IMR-90 (cell line): ENCODE measurements at regions not wholly inside any gene's neighbourhood (a gene's known extent, or its start where the extent isn't known, plus 50 kb on each side); places are given as distances from the start of the nearest gene placed in this dataset.

Experiments
- ATAC-seq: fragments of 200-7000 bp; cut with Tn5 transposase; 2 replicates; pipeline ENCODE4 v1.9.1; 2020; ENCODE audit warnings: low read depth, mild to moderate bottlenecking, moderate library complexity
- BruUV-seq: library from RNA; stranded (reverse); fragments of 400-500 nt; replicated peaks from 2 replicates; lab custom pipeline; 2021; lab: Mats Ljungman, UMichigan
- CTCF ChIA-PET: fragments of 300-600 bp; formaldehyde crosslinking; extraction: SDS; loops from one replicate; lab custom pipeline; 2021; ENCODE audit warnings: antibody characterized with exemption; lab: Yijun Ruan, JAX
- POLR2A ChIA-PET: fragments of 300-600 bp; sonication (Branson Sonifier 250); formaldehyde crosslinking; loops from one replicate; lab custom pipeline; 2022; ENCODE audit warnings: antibody characterized with exemption; ENCODE audit not compliant: unreplicated experiment; lab: Charles Lee
- DNase-seq: peaks from one replicate; pipeline ENCODE4 v3.0.0; 2013
- H2AFZ ChIP-seq: replicated peaks from 2 replicates; pipeline ENCODE3; 2013; ENCODE audit warnings: low read length, mild to moderate bottlenecking; ENCODE audit not compliant: poor library complexity
- H2AK5ac ChIP-seq: 2 replicates; pipeline ENCODE4 v1.6.1; 2013; ENCODE audit warnings: low read depth, low read length, inconsistent platforms
- H2AK9ac ChIP-seq: replicated peaks from 2 replicates; pipeline ENCODE3; 2013; ENCODE audit warnings: mild to moderate bottlenecking, low read depth, low read length, moderate library complexity; ENCODE audit not compliant: poor library complexity
- H2BK120ac ChIP-seq: 2 replicates; pipeline ENCODE4 v1.6.1; 2013; ENCODE audit warnings: low read depth, low read length, inconsistent platforms
- H2BK15ac ChIP-seq: 3 replicates; pipeline ENCODE4 v1.6.1; 2013; ENCODE audit warnings: low read depth, low read length, inconsistent platforms
- H2BK20ac ChIP-seq: 2 replicates; pipeline ENCODE4 v1.6.1; 2013; ENCODE audit warnings: low read depth, mild to moderate bottlenecking, inconsistent platforms, low read length, moderate library complexity
- H2BK5ac ChIP-seq: 2 replicates; pipeline ENCODE4 v1.6.1; 2013; ENCODE audit warnings: mild to moderate bottlenecking, low read depth, low read length, inconsistent platforms; ENCODE audit not compliant: poor library complexity, severe bottlenecking
- H3K14ac ChIP-seq: replicated peaks from 2 replicates; pipeline ENCODE4 v1.6.1; 2013; ENCODE audit warnings: low read depth, low read length, inconsistent platforms
- H3K18ac ChIP-seq: 2 replicates; pipeline ENCODE4 v1.6.1; 2013; ENCODE audit warnings: low read depth, low read length, control low read depth
- H3K23ac ChIP-seq: 2 replicates; pipeline ENCODE4 v1.6.1; 2013; ENCODE audit warnings: low read depth, low read length, inconsistent platforms
- H3K27ac ChIP-seq: 2 replicates; pipeline ENCODE4 v1.5.1; 2013; ENCODE audit warnings: mild to moderate bottlenecking, control low read depth, low read length; ENCODE audit not compliant: insufficient read depth
- H3K27me3 ChIP-seq: 2 replicates; pipeline ENCODE4 v1.6.1; 2013; ENCODE audit warnings: low read length; ENCODE audit not compliant: control insufficient read depth, insufficient read depth
- H3K36me3 ChIP-seq: 2 replicates; pipeline ENCODE4 v1.6.1; 2013; ENCODE audit warnings: low read length, mixed read lengths; ENCODE audit not compliant: control insufficient read depth, insufficient read depth
- H3K4ac ChIP-seq: 2 replicates; pipeline ENCODE4 v1.6.1; 2013; ENCODE audit warnings: low read depth, low read length, inconsistent platforms
- H3K4me1 ChIP-seq: 2 replicates; pipeline ENCODE4 v1.6.1; 2013; ENCODE audit warnings: low read length, mixed read lengths; ENCODE audit not compliant: control insufficient read depth, insufficient read depth
- H3K4me2 ChIP-seq: 2 replicates; pipeline ENCODE4 v1.6.1; 2013; ENCODE audit warnings: low read depth, mild to moderate bottlenecking, control low read depth, low read length, moderate library complexity
- H3K4me3 ChIP-seq: 2 replicates; pipeline ENCODE4 v1.5.1; 2013; ENCODE audit warnings: low read depth, mild to moderate bottlenecking, control low read depth, low read length, moderate library complexity; ENCODE audit not compliant: insufficient read depth
- H3K56ac ChIP-seq: 2 replicates; pipeline ENCODE4 v1.6.1; 2013; ENCODE audit warnings: low read length, inconsistent platforms; ENCODE audit not compliant: insufficient read depth; ENCODE audit errors: extremely low read depth
- H3K79me1 ChIP-seq, 2 experiments: 2 replicates each; pipeline ENCODE4 v1.6.1; 2013; ENCODE audit warnings: low read length in 2 of 2, inconsistent platforms in 1 of 2, low read depth in 1 of 2
- H3K9ac ChIP-seq: 2 replicates; pipeline ENCODE4 v1.6.1; 2013; ENCODE audit warnings: low read depth, low read length, control low read depth
- H3K9me1 ChIP-seq: 2 replicates; pipeline ENCODE4 v1.6.1; 2013; ENCODE audit warnings: low read length, inconsistent platforms; ENCODE audit not compliant: insufficient read depth
- H3K9me3 ChIP-seq: 2 replicates; pipeline ENCODE4 v1.6.1; 2013; ENCODE audit warnings: low read length; ENCODE audit not compliant: control insufficient read depth, insufficient read depth
- H4K20me1 ChIP-seq: 2 replicates; pipeline ENCODE4 v1.6.1; 2013; ENCODE audit warnings: low read length, inconsistent platforms; ENCODE audit not compliant: insufficient read depth
- H4K5ac ChIP-seq: 2 replicates; pipeline ENCODE4 v1.6.1; 2013; ENCODE audit warnings: mild to moderate bottlenecking, low read depth, low read length, control low read depth
- H4K8ac ChIP-seq, 2 experiments: 2 replicates each; pipeline ENCODE4 v1.6.1; 2013; ENCODE audit warnings: low read depth in 2 of 2, low read length in 2 of 2, control low read depth in 1 of 2, inconsistent platforms in 1 of 2
- H4K91ac ChIP-seq: 2 replicates; pipeline ENCODE4 v1.6.1; 2013; ENCODE audit warnings: low read depth, low read length, inconsistent platforms; ENCODE audit not compliant: insufficient read depth
- BHLHE40 ChIP-seq: fragments of 150-350 bp; IDR thresholded peaks from 2 replicates; pipeline ENCODE4 v1.6.1; 2016; ENCODE audit warnings: mild to moderate bottlenecking, low read depth, low read length
- CEBPB ChIP-seq: IDR thresholded peaks from 2 replicates; pipeline ENCODE4 v1.6.1; 2012; ENCODE audit warnings: low read depth, low read length, improper control_type of control experiment
- CHD1 ChIP-seq: IDR thresholded peaks from 2 replicates; pipeline ENCODE4 v1.6.1; 2012; ENCODE audit warnings: low read depth, low read length, improper control_type of control experiment
- CTCF ChIP-seq: conservative IDR thresholded peaks from 2 replicates; pipeline ENCODE4 v1.5.1; 2012; ENCODE audit warnings: mild to moderate bottlenecking, low read depth, low read length, improper control_type of control experiment
- ELK1 ChIP-seq: fragments of 150-350 bp; IDR thresholded peaks from 2 replicates; pipeline ENCODE4 v1.6.1; 2016; ENCODE audit warnings: low read depth, mild to moderate bottlenecking, low read length, moderate library complexity, borderline replicate concordance
- FOS ChIP-seq: fragments of 150-350 bp; IDR thresholded peaks from 2 replicates; pipeline ENCODE4 v1.6.1; 2016; ENCODE audit warnings: low read depth, low read length
- MAFK ChIP-seq: IDR thresholded peaks from 2 replicates; pipeline ENCODE4 v1.6.1; 2012; ENCODE audit warnings: low read depth, low read length, improper control_type of control experiment
- MAZ ChIP-seq: IDR thresholded peaks from 2 replicates; pipeline ENCODE4 v1.6.1; 2012; ENCODE audit warnings: low read depth, mild to moderate bottlenecking, low read length, improper control_type of control experiment, moderate library complexity, borderline replicate concordance
- MXI1 ChIP-seq: IDR thresholded peaks from 2 replicates; pipeline ENCODE4 v1.6.1; 2012; ENCODE audit warnings: low read depth, mild to moderate bottlenecking, low read length, moderate library complexity, borderline replicate concordance
- NFE2L2 ChIP-seq: fragments of 150-350 bp; IDR thresholded peaks from 2 replicates; pipeline ENCODE4 v1.6.1; 2016; ENCODE audit warnings: low read depth, mild to moderate bottlenecking, low read length
- RAD21 ChIP-seq: IDR thresholded peaks from 2 replicates; pipeline ENCODE4 v1.6.1; 2012; ENCODE audit warnings: low read length, improper control_type of control experiment
- RCOR1 ChIP-seq: IDR thresholded peaks from 2 replicates; pipeline ENCODE4 v1.6.1; 2012; ENCODE audit warnings: mild to moderate bottlenecking, low read length, improper control_type of control experiment; ENCODE audit not compliant: insufficient replicate concordance
- SMC3 ChIP-seq: fragments of 150-350 bp; IDR thresholded peaks from 2 replicates; pipeline ENCODE4 v1.6.1; 2016; ENCODE audit warnings: low read depth, mild to moderate bottlenecking, antibody characterized with exemption, low read length, moderate library complexity
- USF2 ChIP-seq: fragments of 150-350 bp; IDR thresholded peaks from 2 replicates; pipeline ENCODE4 v1.6.1; 2017; ENCODE audit warnings: mild to moderate bottlenecking, antibody characterized with exemption, low read length, low read depth
- WGBS, 2 experiments: methylation state at CpG; one replicate each; pipeline versions ENCODE4 v1.1.5 to v1.1.7; 2013; ENCODE audit warnings: missing lambda C conversion rate in 2 of 2; ENCODE audit not compliant: insufficient read length in 1 of 2; ENCODE audit errors: extremely low coverage in 2 of 2; 5-methylcytosine and 5-hydroxymethylcytosine counted together
- dilution Hi-C: fragments of 300-500 bp; cut with HindIII; formaldehyde crosslinking; loops from one replicate; pipeline ENCODE4 v1.14.3; 2018; ENCODE audit warnings: low sequenced_read_pairs; ENCODE audit not compliant: unreplicated experiment
- in situ Hi-C: fragments of 300-500 bp; cut with MboI; formaldehyde crosslinking; loops from 3 replicates; pipeline ENCODE4 v1.14.3; 2019; ENCODE audit warnings: low sequenced_read_pairs, inconsistent platforms, mixed read lengths
- intact Hi-C: fragments of 100-400 bp; cut with micrococcal nuclease; formaldehyde crosslinking; loops from 2 replicates; pipeline ENCODE4 v1.10.0; 2022

GRCh38 chr17:73754886-73755400 lies 110.7 kb upstream of the SDK2 start:
- no peak overlapping the region for H4K8ac ChIP-seq
- no peak overlapping the region for H2BK5ac ChIP-seq
- no peaks in the 10 kb centered on the region for H3K36me3 ChIP-seq
- no peaks in the 10 kb centered on the region for H4K20me1 ChIP-seq
- in situ Hi-C loops = no loop called here
- no peak overlapping the region for H2AFZ ChIP-seq
- no peak overlapping the region for H3K56ac ChIP-seq
- 83% methylated on average over 7 of the region's 15 CpGs; no CpG with 5 or more reads in 1 of the 2 experiments for whole genome bisulfite sequencing, 2 experiments
- H3K79me1 ChIP-seq = no peaks in the 10 kb centered on the region
- no peak for TF ChIP-seq RCOR1
- TF ChIP-seq MXI1 = no peak
- TF ChIP-seq FOS = no peak
- TF ChIP-seq CTCF = no peak
- TF ChIP-seq MAFK = no peak
- no peak for TF ChIP-seq CHD1
- no peak for TF ChIP-seq RAD21
- no peak for TF ChIP-seq SMC3
- TF ChIP-seq USF2 = no peak
- no peak for TF ChIP-seq NFE2L2
- no peak for TF ChIP-seq ELK1
- no peak for TF ChIP-seq CEBPB
- no peak for TF ChIP-seq BHLHE40
- no peak for TF ChIP-seq MAZ
- H2BK15ac ChIP-seq = no peak overlapping the region
- H3K18ac ChIP-seq = no peak overlapping the region
- no peak for DNase-seq
- no peak overlapping the region for H3K4me2 ChIP-seq
- H3K9me1 ChIP-seq = no peaks in the 10 kb centered on the region
- no peak overlapping the region for H3K14ac ChIP-seq
- no peak for ATAC-seq
- H4K5ac ChIP-seq = no peak overlapping the region
- intact Hi-C loops = no loop called here
- ChIA-PET CTCF (no interaction called here), POLR2A (no interaction called here)
- H2BK20ac ChIP-seq = no peak overlapping the region
- no peak overlapping the region for H2BK120ac ChIP-seq
- peaks cover 36% of the 10 kb centered on the region for H3K9me3 ChIP-seq
- no peak overlapping the region for H3K4me3 ChIP-seq
- no peak overlapping the region for H3K9ac ChIP-seq
- no peak overlapping the region for H4K91ac ChIP-seq
- BruUV-seq = no TSS peak
- H2AK5ac ChIP-seq = no peak overlapping the region
- H3K27me3 ChIP-seq = no peaks in the 10 kb centered on the region
- dilution Hi-C loops = no loop called here
- no peak overlapping the region for H3K23ac ChIP-seq
- no peak overlapping the region for H2AK9ac ChIP-seq
- no peak overlapping the region for H3K27ac ChIP-seq
- H3K4ac ChIP-seq = no peak overlapping the region
- H3K4me1 ChIP-seq = no peaks in the 10 kb centered on the region
